ENCODE measurements at regions not wholly inside any gene's neighbourhood (a gene's known extent, or its start where the extent isn't known, plus 50 kb on each side); places are given as distances from the start of the nearest gene placed in this dataset.

GRCh38 chr12:91922674-91923073 is 223.0 kb downstream of the BTG1 start:
- TF ChIP-seq CTCF (IDR thresholded peaks at IDR 0.05) = no peak
- no peak overlapping the region for H3K27ac ChIP-seq

GRCh38 chr12:91922139-91922538 is 223.5 kb downstream of the BTG1 start:
- H3K27ac ChIP-seq = no peak overlapping the region
- TF ChIP-seq CTCF (IDR thresholded peaks at IDR 0.05) = no peak
- no peak for DNase-seq (ENCODE audit: low spot score)
- H3K4me3 ChIP-seq = no peak overlapping the region

More at GRCh38 chr12:91922674-91923073, 223.0 kb downstream of the BTG1 start:
- DNase-seq (ENCODE audit: low spot score) = no peak
- H3K4me3 ChIP-seq = no peak overlapping the region

GRCh38 chr12:91921555-91921954 is 224.1 kb downstream of the BTG1 start:
- no peak overlapping the region for H3K4me3 ChIP-seq
- TF ChIP-seq CTCF (IDR thresholded peaks at IDR 0.05) = no peak
- DNase-seq (ENCODE audit: low spot score) = no peak
- no peak overlapping the region for H3K27ac ChIP-seq

GRCh38 chr12:91920741-91921140 is 224.9 kb downstream of the BTG1 start:
- no peak for TF ChIP-seq CTCF (IDR thresholded peaks at IDR 0.05)
- DNase-seq (ENCODE audit: low spot score) = no peak
- Histone ChIP-seq H3K4me3 (no peak overlapping the region), H3K27ac (no peak overlapping the region)

- no peak overlapping the region for H3K27ac ChIP-seq
- no peak overlapping the region for H3K4me3 ChIP-seq
- no peak for DNase-seq (ENCODE audit: low spot score)
- TF ChIP-seq CTCF (IDR thresholded peaks at IDR 0.05) = no peak
Observed at GRCh38 chr12:91920276-91920675, 225.4 kb downstream of the BTG1 start.

- H3K4me3 ChIP-seq = no peak overlapping the region
- no peak for DNase-seq (ENCODE audit: low spot score)
- TF ChIP-seq CTCF (IDR thresholded peaks at IDR 0.05) = no peak
Observed at GRCh38 chr12:91918431-91918830, 227.2 kb downstream of the BTG1 start.

GRCh38 chr12:91914701-91915100 is 230.9 kb downstream of the BTG1 start:
- Histone ChIP-seq H3K4me3 (no peak overlapping the region), H3K27ac (no peak overlapping the region)
- DNase-seq (ENCODE audit: low spot score) = no peak
- TF ChIP-seq CTCF (IDR thresholded peaks at IDR 0.05) = no peak

More at GRCh38 chr12:91918431-91918830, 227.2 kb downstream of the BTG1 start:
- H3K27ac ChIP-seq = no peak overlapping the region
